ENCODE measurements at regions not wholly inside any gene's neighbourhood (a gene's known extent, or its start where the extent isn't known, plus 50 kb on each side); places are given as distances from the start of the nearest gene placed in this dataset.
"Not testable (repeated sequence)": the region's sequence is repeated elsewhere in the genome, so short reads cannot be mapped to it uniquely, and the experiment has no call there.

GRCh38 chr4:56142088-56142487 is 193.3 kb downstream of the CEP135 start:
- WGBS (ENCODE audit: insufficient coverage): no CpG with 5 or more reads among the region's 1 CpG
- CTCF ChIA-PET: interaction anchor here (0.8 to 0.9 kb wide), 2 partner anchors 8 to 12 kb away, joined by 4 read pairs; no protein-coding TSS in a partner anchor

GRCh38 chr4:56139241-56139827 is 190.6 kb downstream of the CEP135 start:
- no peak for DNase-seq
- ChIA-PET POLR2A (no interaction called here), CTCF (no interaction called here)
- Histone ChIP-seq H3K27ac (ENCODE audit: insufficient read depth in 1 of 2, low read depth in 1 of 2, low read length in 2 of 2, poor library complexity in 1 of 2, severe bottlenecking in 2 of 2) (no peak overlapping the region), H3K4me1 (ENCODE audit: control extremely low read depth in 1 of 4, control insufficient read depth in 4 of 4, insufficient read depth in 4 of 4, low read length in 3 of 4) (peaks cover 0 to 4% (median 3%) of the 10 kb centered on the region in 4 experiments), H3K36me3 (ENCODE audit: control insufficient read depth in 4 of 4, insufficient read depth in 4 of 4, low read length in 3 of 4) (no peaks in the 10 kb centered on the region), H3K27me3 (replicated peaks in 2 of 5; ENCODE audit: control insufficient read depth in 4 of 5, insufficient read depth in 5 of 5, low read length in 4 of 5) (no peaks in the 10 kb centered on the region), H3K9me3 (ENCODE audit: control extremely low read depth in 1 of 5, control insufficient read depth in 4 of 5, insufficient read depth in 2 of 5, low read depth in 1 of 5, low read length in 4 of 5) (no peaks in the 10 kb centered on the region), H3K4me3 (ENCODE audit: control insufficient read depth in 1 of 7, extremely low read depth in 1 of 7, insufficient read depth in 4 of 7, low read depth in 2 of 7, low read length in 6 of 7) (no peak overlapping the region)
- 100% methylated on average over 1 of the region's 1 CpG for WGBS (ENCODE audit: insufficient coverage)

More at GRCh38 chr4:56142088-56142487, 193.3 kb downstream of the CEP135 start:
- H3K4me3 ChIP-seq (ENCODE audit: control insufficient read depth in 1 of 7, extremely low read depth in 1 of 7, insufficient read depth in 4 of 7, low read depth in 2 of 7, low read length in 6 of 7): no peak overlapping the region
- H3K36me3 ChIP-seq (ENCODE audit: control insufficient read depth in 4 of 4, insufficient read depth in 4 of 4, low read length in 3 of 4): no peaks in the 10 kb centered on the region
- no peak overlapping the region for H3K27ac ChIP-seq (ENCODE audit: insufficient read depth in 1 of 2, low read depth in 1 of 2, low read length in 2 of 2, poor library complexity in 1 of 2, severe bottlenecking in 2 of 2)
- no peak for DNase-seq
- H3K27me3 ChIP-seq (replicated peaks in 2 of 5; ENCODE audit: control insufficient read depth in 4 of 5, insufficient read depth in 5 of 5, low read length in 4 of 5): no peaks in the 10 kb centered on the region
- peaks cover 0 to 3% (median 0%) of the 10 kb centered on the region in 4 experiments for H3K4me1 ChIP-seq (ENCODE audit: control extremely low read depth in 1 of 4, control insufficient read depth in 4 of 4, insufficient read depth in 4 of 4, low read length in 3 of 4)
- H3K9me3 ChIP-seq (ENCODE audit: control extremely low read depth in 1 of 5, control insufficient read depth in 4 of 5, insufficient read depth in 2 of 5, low read depth in 1 of 5, low read length in 4 of 5): no peaks in the 10 kb centered on the region
- POLR2A ChIA-PET: no interaction called here

DNA sequence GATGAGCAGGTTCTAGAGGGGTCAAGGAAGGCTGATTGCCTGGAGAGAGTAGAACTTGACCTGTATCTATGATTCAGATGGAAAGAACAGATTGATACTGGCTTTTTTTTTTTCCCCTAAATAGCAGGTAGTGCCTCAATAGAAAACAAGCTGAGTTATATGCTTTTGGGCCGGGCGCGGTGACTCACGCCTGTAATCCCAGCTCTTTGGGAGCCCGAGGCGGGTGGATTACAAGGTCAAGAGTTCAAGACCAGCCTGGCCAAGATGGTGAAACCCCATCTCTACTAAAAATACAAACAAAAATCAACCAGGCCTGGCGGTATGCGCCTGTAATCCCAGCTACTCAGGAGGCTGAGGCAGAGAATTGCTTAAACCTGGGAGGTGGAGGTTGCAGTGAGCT is 186.1 kb downstream of the CEP135 start:
- DNase-seq; H3K27ac ChIP-seq (ENCODE audit: insufficient read depth in 1 of 2, low read depth in 1 of 2, low read length in 2 of 2, poor library complexity in 1 of 2, severe bottlenecking in 2 of 2); H3K27me3 ChIP-seq (replicated peaks in 2 of 5; ENCODE audit: control insufficient read depth in 4 of 5, insufficient read depth in 5 of 5, low read length in 4 of 5); H3K36me3 ChIP-seq (ENCODE audit: control insufficient read depth in 4 of 4, insufficient read depth in 4 of 4, low read length in 3 of 4); POLR2A ChIA-PET; H3K4me3 ChIP-seq (ENCODE audit: control insufficient read depth in 1 of 7, extremely low read depth in 1 of 7, insufficient read depth in 4 of 7, low read depth in 2 of 7, low read length in 6 of 7); H3K9me3 ChIP-seq (ENCODE audit: control extremely low read depth in 1 of 5, control insufficient read depth in 4 of 5, insufficient read depth in 2 of 5, low read depth in 1 of 5, low read length in 4 of 5): not testable (repeated sequence)
- 89% methylated on average over 4 of the region's 8 CpGs for WGBS (ENCODE audit: insufficient coverage)
- H3K4me1 ChIP-seq (ENCODE audit: control extremely low read depth in 1 of 4, control insufficient read depth in 4 of 4, insufficient read depth in 4 of 4, low read length in 3 of 4): peaks cover 0 to 10% (median 9%) of the 10 kb centered on the region in 4 experiments
- CTCF ChIA-PET: interaction anchor here (1.0 to 1.1 kb wide), 3 partner anchors 8 to 80 kb away, joined by 3 to 4 read pairs (median 4); no protein-coding TSS in a partner anchor

DNA sequence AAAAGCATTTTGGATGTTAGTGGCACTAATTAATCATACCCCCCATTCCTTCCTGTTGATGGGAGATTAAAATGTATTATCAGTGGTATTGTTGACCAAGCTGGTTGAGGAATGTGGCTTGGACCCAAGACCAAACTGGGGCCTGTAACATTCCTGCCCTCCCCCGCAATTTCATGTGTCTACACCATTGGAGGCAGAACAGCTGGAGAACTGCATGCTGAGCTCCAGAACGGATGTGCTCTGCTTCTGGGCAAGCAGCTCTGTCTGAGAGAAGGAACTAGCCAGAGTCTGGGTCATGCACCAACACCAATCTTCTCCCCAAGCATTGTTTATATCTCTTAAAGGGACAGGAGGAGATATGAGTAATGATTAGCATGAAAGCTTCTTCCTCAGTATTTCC is 185.5 kb downstream of the CEP135 start:
- peaks cover 0 to 10% (median 9%) of the 10 kb centered on the region in 4 experiments for H3K4me1 ChIP-seq (ENCODE audit: control extremely low read depth in 1 of 4, control insufficient read depth in 4 of 4, insufficient read depth in 4 of 4, low read length in 3 of 4)
- H3K4me3 ChIP-seq (ENCODE audit: control insufficient read depth in 1 of 7, extremely low read depth in 1 of 7, insufficient read depth in 4 of 7, low read depth in 2 of 7, low read length in 6 of 7): no peak overlapping the region
- no peaks in the 10 kb centered on the region for H3K27me3 ChIP-seq (replicated peaks in 2 of 5; ENCODE audit: control insufficient read depth in 4 of 5, insufficient read depth in 5 of 5, low read length in 4 of 5)
- no peaks in the 10 kb centered on the region for H3K36me3 ChIP-seq (ENCODE audit: control insufficient read depth in 4 of 4, insufficient read depth in 4 of 4, low read length in 3 of 4)
- WGBS (ENCODE audit: insufficient coverage): 71% methylated on average over 1 of the region's 2 CpGs
- CTCF ChIA-PET: interaction anchor here (1.0 to 1.1 kb wide), 3 partner anchors 8 to 80 kb away, joined by 3 to 4 read pairs (median 4); no protein-coding TSS in a partner anchor
- no peak overlapping the region for H3K27ac ChIP-seq (ENCODE audit: insufficient read depth in 1 of 2, low read depth in 1 of 2, low read length in 2 of 2, poor library complexity in 1 of 2, severe bottlenecking in 2 of 2)
- peak; percentile 4 to 63 (median 47) for DNase-seq
- no peaks in the 10 kb centered on the region for H3K9me3 ChIP-seq (ENCODE audit: control extremely low read depth in 1 of 5, control insufficient read depth in 4 of 5, insufficient read depth in 2 of 5, low read depth in 1 of 5, low read length in 4 of 5)
- POLR2A ChIA-PET: interaction anchor here (0.6 to 0.7 kb wide), 2 partner anchors 33 to 170 kb away, joined by 4 to 6 read pairs; no protein-coding TSS in a partner anchor

- ChIA-PET CTCF (no interaction called here), POLR2A (no interaction called here)
- Histone ChIP-seq H3K4me1 (ENCODE audit: control extremely low read depth in 1 of 4, control insufficient read depth in 4 of 4, insufficient read depth in 4 of 4, low read length in 3 of 4) (peaks cover 0 to 10% (median 10%) of the 10 kb centered on the region in 4 experiments), H3K27ac (ENCODE audit: insufficient read depth in 1 of 2, low read depth in 1 of 2, low read length in 2 of 2, poor library complexity in 1 of 2, severe bottlenecking in 2 of 2) (no peak overlapping the region), H3K36me3 (ENCODE audit: control insufficient read depth in 4 of 4, insufficient read depth in 4 of 4, low read length in 3 of 4) (no peaks in the 10 kb centered on the region), H3K27me3 (replicated peaks in 2 of 5; ENCODE audit: control insufficient read depth in 4 of 5, insufficient read depth in 5 of 5, low read length in 4 of 5) (no peaks in the 10 kb centered on the region), H3K9me3 (ENCODE audit: control extremely low read depth in 1 of 5, control insufficient read depth in 4 of 5, insufficient read depth in 2 of 5, low read depth in 1 of 5, low read length in 4 of 5) (no peaks in the 10 kb centered on the region), H3K4me3 (ENCODE audit: control insufficient read depth in 1 of 7, extremely low read depth in 1 of 7, insufficient read depth in 4 of 7, low read depth in 2 of 7, low read length in 6 of 7) (no peak overlapping the region)
- no CpG with 5 or more reads among the region's 3 CpGs for WGBS (ENCODE audit: insufficient coverage)
- no peak for DNase-seq
Measured at GRCh38 chr4:56132835-56133234, 184.1 kb downstream of the CEP135 start.

DNA sequence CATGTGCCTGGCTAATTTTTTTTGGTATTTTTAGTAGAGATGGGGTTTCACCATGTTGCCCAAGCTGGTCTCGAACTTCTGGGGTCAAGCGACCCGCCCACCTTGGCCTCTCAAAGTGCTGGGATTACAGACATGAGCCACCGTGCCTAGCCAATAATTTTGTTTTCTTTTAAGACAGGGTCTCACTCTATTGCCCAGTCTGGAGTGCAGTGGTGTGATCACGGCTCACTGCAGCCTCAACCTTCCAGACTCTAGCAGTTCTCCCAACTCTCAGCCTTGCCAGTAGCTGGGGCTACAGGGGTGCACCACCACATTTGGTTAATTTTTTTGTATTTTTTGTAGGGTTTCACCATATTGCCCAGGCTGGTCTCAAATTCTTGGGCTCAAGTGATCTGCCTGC is 183.4 kb downstream of the CEP135 start:
- POLR2A ChIA-PET; H3K27me3 ChIP-seq (replicated peaks in 2 of 5; ENCODE audit: control insufficient read depth in 4 of 5, insufficient read depth in 5 of 5, low read length in 4 of 5); H3K27ac ChIP-seq (ENCODE audit: insufficient read depth in 1 of 2, low read depth in 1 of 2, low read length in 2 of 2, poor library complexity in 1 of 2, severe bottlenecking in 2 of 2); H3K4me3 ChIP-seq (ENCODE audit: control insufficient read depth in 1 of 7, extremely low read depth in 1 of 7, insufficient read depth in 4 of 7, low read depth in 2 of 7, low read length in 6 of 7); CTCF ChIA-PET; DNase-seq; H3K9me3 ChIP-seq (ENCODE audit: control extremely low read depth in 1 of 5, control insufficient read depth in 4 of 5, insufficient read depth in 2 of 5, low read depth in 1 of 5, low read length in 4 of 5); H3K36me3 ChIP-seq (ENCODE audit: control insufficient read depth in 4 of 4, insufficient read depth in 4 of 4, low read length in 3 of 4): not testable (repeated sequence)
- 100% methylated on average over 3 of the region's 5 CpGs for WGBS (ENCODE audit: insufficient coverage)
- H3K4me1 ChIP-seq (ENCODE audit: control extremely low read depth in 1 of 4, control insufficient read depth in 4 of 4, insufficient read depth in 4 of 4, low read length in 3 of 4): peaks cover 0 to 11% (median 10%) of the 10 kb centered on the region in 4 experiments

DNA sequence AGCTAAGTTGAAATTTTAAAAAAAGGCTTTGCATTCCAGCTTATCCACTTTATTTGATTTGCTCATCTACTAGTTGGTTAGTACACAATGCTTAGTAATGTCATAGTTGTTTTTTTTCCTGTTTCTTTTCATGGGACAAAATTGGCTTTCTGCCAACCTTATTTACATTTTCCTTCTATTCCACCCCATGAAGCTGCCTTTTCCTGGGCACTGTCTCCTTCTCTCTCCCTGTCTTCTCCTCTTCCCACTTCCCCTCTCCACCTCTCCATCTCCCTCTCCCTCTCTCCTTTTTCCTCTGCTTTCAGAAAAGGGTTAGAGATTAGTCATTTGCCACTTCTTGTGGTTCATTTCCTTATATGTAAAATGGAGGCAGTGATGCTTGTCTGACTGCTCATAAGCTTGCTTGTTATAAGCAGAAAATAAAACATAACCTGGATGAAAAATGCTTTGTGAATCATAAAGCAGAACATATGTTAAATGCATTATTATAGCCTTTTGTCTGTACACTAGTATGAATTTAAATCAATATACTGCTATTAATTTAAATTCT is 181.9 kb downstream of the CEP135 start:
- CTCF ChIA-PET: interaction anchor here (0.6 to 1.2 kb wide), 3 partner anchors 25 to 46 kb away, joined by 3 read pairs; no protein-coding TSS in a partner anchor
- no peak overlapping the region for H3K27ac ChIP-seq (ENCODE audit: insufficient read depth in 1 of 2, low read depth in 1 of 2, low read length in 2 of 2, poor library complexity in 1 of 2, severe bottlenecking in 2 of 2)
- H3K4me3 ChIP-seq (ENCODE audit: control insufficient read depth in 1 of 7, extremely low read depth in 1 of 7, insufficient read depth in 4 of 7, low read depth in 2 of 7, low read length in 6 of 7): no peak overlapping the region
- POLR2A ChIA-PET: interaction anchor here (0.5 kb wide), 1 partner anchor 33 kb away, joined by 3 read pairs; no protein-coding TSS in a partner anchor
- peaks cover 0 to 3% (median 0%) of the 10 kb centered on the region in 5 experiments for H3K9me3 ChIP-seq (ENCODE audit: control extremely low read depth in 1 of 5, control insufficient read depth in 4 of 5, insufficient read depth in 2 of 5, low read depth in 1 of 5, low read length in 4 of 5)
- peaks cover 0 to 3% (median 1%) of the 10 kb centered on the region in 4 experiments for H3K36me3 ChIP-seq (ENCODE audit: control insufficient read depth in 4 of 4, insufficient read depth in 4 of 4, low read length in 3 of 4)
- H3K4me1 ChIP-seq (ENCODE audit: control extremely low read depth in 1 of 4, control insufficient read depth in 4 of 4, insufficient read depth in 4 of 4, low read length in 3 of 4): peaks cover 0 to 11% (median 10%) of the 10 kb centered on the region in 4 experiments
- peak in 2 of 3 donors; percentile 7 to 34 for DNase-seq
- H3K27me3 ChIP-seq (replicated peaks in 2 of 5; ENCODE audit: control insufficient read depth in 4 of 5, insufficient read depth in 5 of 5, low read length in 4 of 5): no peaks in the 10 kb centered on the region
